ENCODE measurements at regions not wholly inside any gene's neighbourhood (a gene's known extent, or its start where the extent isn't known, plus 50 kb on each side); places are given as distances from the start of the nearest gene placed in this dataset.

DNA sequence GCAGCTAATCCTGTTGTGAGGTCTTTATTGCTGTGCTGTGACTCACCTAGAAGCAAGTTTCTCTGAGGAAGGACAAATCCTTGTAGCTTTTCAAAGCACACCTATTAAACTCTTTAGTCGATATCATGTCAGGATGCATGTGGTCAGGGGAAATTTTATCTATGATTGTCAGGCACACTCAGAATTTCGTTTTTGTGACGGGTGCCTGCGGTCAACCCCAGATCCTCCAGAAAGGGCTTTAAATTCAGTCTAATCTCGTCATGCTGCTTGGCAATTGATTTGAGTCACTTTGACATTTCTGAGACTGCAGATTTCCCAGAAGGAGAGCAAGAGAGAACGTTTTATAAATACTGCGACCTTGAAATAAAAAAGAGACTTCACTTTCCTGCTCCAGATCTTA, 316.9 kb downstream of the FGF9 start:
- Histone ChIP-seq H3T11ph (ENCODE audit: low read length) (no peak overlapping the region), H2AK5ac (ENCODE audit: insufficient read length, low read length) (no peak overlapping the region), H3K14ac (ENCODE audit: insufficient read depth, low read length) (no peak overlapping the region), H3K56ac (ENCODE audit: insufficient read length, low read depth, low read length) (no peak overlapping the region), H3K23ac (ENCODE audit: insufficient read length, low read depth, low read length) (no peak overlapping the region), H3K9me3 (ENCODE audit: control insufficient read depth, low read depth, low read length) (no peaks in the 10 kb centered on the region), H3K4me1 (ENCODE audit: insufficient read depth, low read length) (no peaks in the 10 kb centered on the region), H4K91ac (ENCODE audit: insufficient read length, low read depth, low read length) (no peak overlapping the region), H2BK15ac (ENCODE audit: low read depth, low read length) (no peak overlapping the region), H2BK120ac (ENCODE audit: low read depth, low read length, poor library complexity, severe bottlenecking) (no peak overlapping the region), H2BK12ac (ENCODE audit: insufficient read length, low read depth, low read length) (no peak overlapping the region), H4K5ac (ENCODE audit: insufficient read length, low read depth, low read length) (no peak overlapping the region), H3K9ac (ENCODE audit: extremely low read depth, insufficient read length, low read length) (no peak overlapping the region), H2BK5ac (ENCODE audit: insufficient read length, low read length) (no peak overlapping the region), H3K79me1 (ENCODE audit: insufficient read depth, low read depth, low read length, poor library complexity, severe bottlenecking) (no peaks in the 10 kb centered on the region), H3K27me3 (ENCODE audit: insufficient read depth, low read length) (no peaks in the 10 kb centered on the region; the same call in 1 of the 2 replicates), H3K4me2 (ENCODE audit: insufficient read depth, insufficient read length, low read length) (no peak overlapping the region), H3K27ac (ENCODE audit: insufficient read length, low read depth, low read length) (no peak overlapping the region), H2AFZ (ENCODE audit: low read length) (no peak overlapping the region), H3K23me2 (ENCODE audit: insufficient read length, low read depth, low read length, poor library complexity, severe bottlenecking) (no peaks in the 10 kb centered on the region), H4K8ac (replicated peaks; ENCODE audit: insufficient read length, low read depth, low read length) (no peak overlapping the region), H3K79me2 (ENCODE audit: insufficient read depth, low read length) (no peaks in the 10 kb centered on the region), H3K18ac (ENCODE audit: insufficient read length, low read depth, low read length) (no peak overlapping the region), H4K20me1 (ENCODE audit: control insufficient read depth, insufficient read depth, insufficient read length) (no peaks in the 10 kb centered on the region), H2BK20ac (ENCODE audit: low read depth, low read length, poor library complexity, severe bottlenecking) (no peak overlapping the region), H3K4ac (ENCODE audit: low read depth, low read length) (no peak overlapping the region)
- Mint-ChIP-seq H3K4me3 (no peak overlapping the region), H3K4me1 (no peaks in the 10 kb centered on the region), H3K9me3 (peaks cover 0 to 3% of the 10 kb centered on the region in 2 experiments; a peak in 1 of 5 replicates), H3K27me3 (ENCODE audit: low read depth) (no peaks in the 10 kb centered on the region), H3K27ac (no peak overlapping the region), H3K36me3 (ENCODE audit: insufficient read depth in 1 of 3, low read depth in 3 of 3) (no peaks in the 10 kb centered on the region)
- DNase-seq = no peak
- TF ChIP-seq, protein P1, sequence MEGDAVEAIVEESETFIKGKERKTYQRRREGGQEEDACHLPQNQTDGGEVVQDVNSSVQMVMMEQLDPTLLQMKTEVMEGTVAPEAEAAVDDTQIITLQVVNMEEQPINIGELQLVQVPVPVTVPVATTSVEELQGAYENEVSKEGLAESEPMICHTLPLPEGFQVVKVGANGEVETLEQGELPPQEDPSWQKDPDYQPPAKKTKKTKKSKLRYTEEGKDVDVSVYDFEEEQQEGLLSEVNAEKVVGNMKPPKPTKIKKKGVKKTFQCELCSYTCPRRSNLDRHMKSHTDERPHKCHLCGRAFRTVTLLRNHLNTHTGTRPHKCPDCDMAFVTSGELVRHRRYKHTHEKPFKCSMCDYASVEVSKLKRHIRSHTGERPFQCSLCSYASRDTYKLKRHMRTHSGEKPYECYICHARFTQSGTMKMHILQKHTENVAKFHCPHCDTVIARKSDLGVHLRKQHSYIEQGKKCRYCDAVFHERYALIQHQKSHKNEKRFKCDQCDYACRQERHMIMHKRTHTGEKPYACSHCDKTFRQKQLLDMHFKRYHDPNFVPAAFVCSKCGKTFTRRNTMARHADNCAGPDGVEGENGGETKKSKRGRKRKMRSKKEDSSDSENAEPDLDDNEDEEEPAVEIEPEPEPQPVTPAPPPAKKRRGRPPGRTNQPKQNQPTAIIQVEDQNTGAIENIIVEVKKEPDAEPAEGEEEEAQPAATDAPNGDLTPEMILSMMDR (conservative IDR thresholded peaks at IDR 0.05) = no peak
- WGBS (ENCODE audit: extremely low coverage, insufficient read length, low lambda C conversion rate) = no CpG with 5 or more reads among the region's 7 CpGs
